ENCODE measurements at regions not wholly inside any gene's neighbourhood (a gene's known extent, or its start where the extent isn't known, plus 50 kb on each side); places are given as distances from the start of the nearest gene placed in this dataset.

DNA sequence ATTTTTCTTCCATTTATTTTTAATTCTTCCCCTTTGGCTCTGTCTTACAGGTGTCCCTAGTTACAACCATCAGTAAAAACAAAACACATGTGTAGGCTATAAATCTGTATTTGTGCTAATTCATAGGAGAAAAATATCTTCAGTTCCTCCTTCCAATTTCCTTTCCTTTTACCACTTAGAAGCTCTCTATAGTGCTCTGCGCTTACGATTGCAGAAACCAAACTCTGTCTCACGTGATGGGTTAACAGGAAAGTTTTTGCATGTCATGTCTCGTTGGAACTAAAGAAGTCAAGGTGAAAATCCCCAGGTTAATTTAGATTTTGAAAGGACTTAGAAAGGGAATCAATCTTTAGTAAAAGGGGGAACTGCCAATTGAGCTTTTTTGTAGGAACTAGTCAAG, 1390.5 kb upstream of the ZEB2 start:
- BruUV-seq (replicated peaks), result no TSS peak
- no peaks in the 10 kb centered on the region for H3K9me3 ChIP-seq (ENCODE audit: low read length)
- CTCF ChIA-PET, result no interaction called here

DNA sequence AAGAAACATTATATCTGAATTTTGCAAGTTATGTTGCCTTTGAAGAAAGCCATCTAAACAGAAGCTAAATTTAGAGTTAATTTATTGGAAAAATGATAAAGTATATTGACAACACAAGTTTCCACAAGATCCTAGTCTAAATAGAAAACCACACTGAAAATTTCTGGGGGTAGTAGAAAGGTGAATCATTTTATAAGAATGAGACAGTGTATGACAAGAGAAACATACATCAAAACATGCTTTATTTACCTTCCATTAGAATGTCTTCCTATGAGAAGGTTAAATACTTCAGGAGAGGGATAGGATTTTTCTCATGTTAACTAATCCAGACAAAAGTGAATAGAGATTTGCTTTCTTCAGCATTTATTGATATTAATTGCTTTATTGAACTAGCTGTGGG, 1389.8 kb upstream of the ZEB2 start:
- Histone ChIP-seq H2AFZ (ENCODE audit: low read length) (no peak overlapping the region), H3F3A (ENCODE audit: low read length, unreplicated experiment) (no peaks in the 10 kb centered on the region), H3K4me1 (ENCODE audit: insufficient read depth, low read length) (peaks cover 54% of the 10 kb centered on the region), H3K27ac (ENCODE audit: low read length) (peak overlapping the region; percentile 71), H3K9me2 (replicated peaks; ENCODE audit: low read length) (no peaks in the 10 kb centered on the region), H3K9ac (ENCODE audit: low read length) (peak overlapping the region; percentile 23; the same call in 1 of the 2 replicates), H4K20me1 (ENCODE audit: low read length) (no peaks in the 10 kb centered on the region), H3K36me3 (ENCODE audit: low read depth, low read length) (no peaks in the 10 kb centered on the region), H3K4me2 (ENCODE audit: low read length) (peak overlapping the region; percentile 70), H3K27me3 (ENCODE audit: low read length) (no peaks in the 10 kb centered on the region), H3K9me3 (ENCODE audit: low read length) (no peaks in the 10 kb centered on the region), H3K79me2 (ENCODE audit: low read length) (no peaks in the 10 kb centered on the region), H3K4me3 (ENCODE audit: low read length) (peak overlapping the region; percentile 29; the same call in 1 of the 2 replicates)
- no TSS peak for BruUV-seq (replicated peaks)
- ChIA-PET CTCF (no interaction called here), POLR2A (ENCODE audit: unreplicated experiment) (no interaction called here)
- TF ChIP-seq EZH2 (IDR thresholded peaks at IDR 0.05; ENCODE audit: low read length, unreplicated experiment), result no peak
- peak; percentile 63 for ATAC-seq
- peak; percentile 69 for DNase-seq
- intact Hi-C loops (cut with micrococcal nuclease), result loop anchor here (1.0 to 10.0 kb wide), 2 partner anchors 148 to 405 kb away; no protein-coding TSS in a partner anchor

More for the DNA sequence above, 1390.5 kb upstream of the ZEB2 start:
- Histone ChIP-seq H3K4me1 (ENCODE audit: insufficient read depth, low read length) (peaks cover 49% of the 10 kb centered on the region), H3K9me2 (replicated peaks; ENCODE audit: low read length) (no peaks in the 10 kb centered on the region), H3K4me3 (ENCODE audit: low read length) (no peak overlapping the region), H2AFZ (ENCODE audit: low read length) (no peak overlapping the region), H3K79me2 (ENCODE audit: low read length) (no peaks in the 10 kb centered on the region), H3F3A (ENCODE audit: low read length, unreplicated experiment) (no peaks in the 10 kb centered on the region), H4K20me1 (ENCODE audit: low read length) (no peaks in the 10 kb centered on the region), H3K27me3 (ENCODE audit: low read length) (no peaks in the 10 kb centered on the region), H3K4me2 (ENCODE audit: low read length) (peak overlapping the region; percentile 70), H3K36me3 (ENCODE audit: low read depth, low read length) (no peaks in the 10 kb centered on the region), H3K27ac (ENCODE audit: low read length) (peak overlapping the region; percentile 71), H3K9ac (ENCODE audit: low read length) (no peak overlapping the region)
- no peak for DNase-seq
- intact Hi-C loops (cut with micrococcal nuclease), result loop anchor here (10.0 kb wide), 1 partner anchor 404 kb away; no protein-coding TSS in a partner anchor
- ATAC-seq, result no peak
- TF ChIP-seq, protein P1, sequence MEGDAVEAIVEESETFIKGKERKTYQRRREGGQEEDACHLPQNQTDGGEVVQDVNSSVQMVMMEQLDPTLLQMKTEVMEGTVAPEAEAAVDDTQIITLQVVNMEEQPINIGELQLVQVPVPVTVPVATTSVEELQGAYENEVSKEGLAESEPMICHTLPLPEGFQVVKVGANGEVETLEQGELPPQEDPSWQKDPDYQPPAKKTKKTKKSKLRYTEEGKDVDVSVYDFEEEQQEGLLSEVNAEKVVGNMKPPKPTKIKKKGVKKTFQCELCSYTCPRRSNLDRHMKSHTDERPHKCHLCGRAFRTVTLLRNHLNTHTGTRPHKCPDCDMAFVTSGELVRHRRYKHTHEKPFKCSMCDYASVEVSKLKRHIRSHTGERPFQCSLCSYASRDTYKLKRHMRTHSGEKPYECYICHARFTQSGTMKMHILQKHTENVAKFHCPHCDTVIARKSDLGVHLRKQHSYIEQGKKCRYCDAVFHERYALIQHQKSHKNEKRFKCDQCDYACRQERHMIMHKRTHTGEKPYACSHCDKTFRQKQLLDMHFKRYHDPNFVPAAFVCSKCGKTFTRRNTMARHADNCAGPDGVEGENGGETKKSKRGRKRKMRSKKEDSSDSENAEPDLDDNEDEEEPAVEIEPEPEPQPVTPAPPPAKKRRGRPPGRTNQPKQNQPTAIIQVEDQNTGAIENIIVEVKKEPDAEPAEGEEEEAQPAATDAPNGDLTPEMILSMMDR (conservative IDR thresholded peaks at IDR 0.05; ENCODE audit: low read depth, low read length), result no peak
- TF ChIP-seq EZH2phosphoT487 (IDR thresholded peaks at IDR 0.05; ENCODE audit: borderline replicate concordance, low read length), result no peak
- TF ChIP-seq EZH2 (IDR thresholded peaks at IDR 0.05; ENCODE audit: low read length, unreplicated experiment), result no peak
- POLR2A ChIA-PET (ENCODE audit: unreplicated experiment), result no interaction called here

DNA sequence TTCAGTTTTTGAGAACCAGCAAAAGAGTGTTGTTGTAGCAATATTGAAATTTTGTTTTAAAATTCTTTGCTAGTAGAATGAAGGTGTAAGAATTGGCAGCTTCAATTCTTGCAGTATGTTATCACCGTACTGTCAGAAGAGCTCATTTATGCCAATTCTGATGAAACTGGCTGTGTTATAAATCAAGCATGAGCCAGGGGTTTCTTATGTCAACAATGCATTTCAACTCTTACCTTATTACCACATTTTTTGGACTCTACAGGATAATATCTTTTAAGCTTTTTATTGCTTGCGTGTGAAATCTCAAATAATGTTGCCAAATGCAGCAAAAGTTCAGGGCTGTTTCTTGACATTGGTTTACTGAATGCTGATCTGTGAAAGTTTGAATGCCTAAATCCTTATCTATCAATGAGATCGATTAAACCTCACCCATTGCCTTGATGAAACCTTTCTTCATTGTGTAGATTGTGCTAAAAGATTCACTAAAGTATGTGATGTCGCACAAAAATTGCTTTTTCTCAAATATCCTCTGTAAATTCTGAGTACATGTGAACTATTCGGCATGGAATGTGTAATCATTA, 1389.3 kb upstream of the ZEB2 start:
- no peaks in the 10 kb centered on the region for H3K27me3 ChIP-seq (ENCODE audit: low read length)
- peak overlapping the region; percentile 29; the same call in 1 of the 2 replicates for H3K4me3 ChIP-seq (ENCODE audit: low read length)
- H3K27ac ChIP-seq (ENCODE audit: low read length), result peak overlapping the region; percentile 71
- H3K9me2 ChIP-seq (replicated peaks; ENCODE audit: low read length), result no peaks in the 10 kb centered on the region
- TF ChIP-seq, protein P1 (conservative IDR thresholded peaks at IDR 0.05; ENCODE audit: low read depth, low read length), result no peak
- TF ChIP-seq EZH2 (IDR thresholded peaks at IDR 0.05; ENCODE audit: low read length, unreplicated experiment) (no peak), EZH2phosphoT487 (IDR thresholded peaks at IDR 0.05; ENCODE audit: borderline replicate concordance, low read length) (no peak)
- H3F3A ChIP-seq (ENCODE audit: low read length, unreplicated experiment), result no peaks in the 10 kb centered on the region
- ChIA-PET CTCF (no interaction called here), POLR2A (ENCODE audit: unreplicated experiment) (no interaction called here)
- H3K4me1 ChIP-seq (ENCODE audit: insufficient read depth, low read length), result peaks cover 54% of the 10 kb centered on the region
- no peaks in the 10 kb centered on the region for H3K36me3 ChIP-seq (ENCODE audit: low read depth, low read length)
- no peaks in the 10 kb centered on the region for H3K9me3 ChIP-seq (ENCODE audit: low read length)
- peak overlapping the region; percentile 70 for H3K4me2 ChIP-seq (ENCODE audit: low read length)
- intact Hi-C loops (cut with micrococcal nuclease), result loop anchor here (1.0 kb wide), 1 partner anchor 148 kb away; no protein-coding TSS in a partner anchor
- ATAC-seq (peak; percentile 68), DNase-seq (peak; percentile 74)
- no peaks in the 10 kb centered on the region for H3K79me2 ChIP-seq (ENCODE audit: low read length)
- H3K9ac ChIP-seq (ENCODE audit: low read length), result peak overlapping the region; percentile 23; the same call in 1 of the 2 replicates
- BruUV-seq (replicated peaks), result no TSS peak
- no peaks in the 10 kb centered on the region for H4K20me1 ChIP-seq (ENCODE audit: low read length)
- H2AFZ ChIP-seq (ENCODE audit: low read length), result no peak overlapping the region

Measured in PC-3 (cell line).